HG03175 (cell line): ENCODE measurements at regions not wholly inside any gene's neighbourhood (a gene's known extent, or its start where the extent isn't known, plus 50 kb on each side); places are given as distances from the start of the nearest gene placed in this dataset.
"Not testable (repeated sequence)": the region's sequence is repeated elsewhere in the genome, so short reads cannot be mapped to it uniquely, and the experiment has no call there.

Experiments
- ATAC-seq: cut with Tn5 transposase; IDR thresholded peaks from one replicate; pipeline ENCODE4 v1.9.1; 2021; ENCODE audit warnings: mild to moderate bottlenecking, moderate library complexity; ENCODE audit not compliant: unreplicated experiment

GRCh38 chr2:11950896-11951295 lies 204.5 kb downstream of the LPIN1 start:
- ATAC-seq, result no peak

GRCh38 chr2:11951492-11951891 lies 205.1 kb downstream of the LPIN1 start:
- not testable (repeated sequence) for ATAC-seq

DNA sequence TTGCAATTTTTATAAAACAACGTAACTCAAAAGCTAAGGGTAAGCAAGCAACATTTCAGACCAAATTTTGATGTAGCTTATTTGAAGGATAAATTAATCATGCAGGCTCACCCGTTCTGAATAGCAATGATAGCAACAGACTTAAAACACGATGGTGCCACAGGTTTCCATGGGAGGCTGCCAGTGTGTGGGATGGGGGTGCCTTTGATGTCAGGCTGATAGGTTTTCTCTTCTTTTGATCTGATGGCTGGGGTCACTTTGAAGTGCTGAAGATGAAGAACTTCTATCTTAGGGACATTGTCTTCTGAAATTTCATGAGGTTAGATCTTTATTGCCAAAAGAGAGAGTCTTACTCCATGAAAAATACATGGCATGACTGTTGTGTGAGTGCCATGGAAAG lies 206.8 kb downstream of the LPIN1 start:
- ATAC-seq, result no peak

- ATAC-seq, result no peak
These were observed 208.9 kb downstream of the LPIN1 start for GRCh38 chr2:11955314-11955713.

DNA sequence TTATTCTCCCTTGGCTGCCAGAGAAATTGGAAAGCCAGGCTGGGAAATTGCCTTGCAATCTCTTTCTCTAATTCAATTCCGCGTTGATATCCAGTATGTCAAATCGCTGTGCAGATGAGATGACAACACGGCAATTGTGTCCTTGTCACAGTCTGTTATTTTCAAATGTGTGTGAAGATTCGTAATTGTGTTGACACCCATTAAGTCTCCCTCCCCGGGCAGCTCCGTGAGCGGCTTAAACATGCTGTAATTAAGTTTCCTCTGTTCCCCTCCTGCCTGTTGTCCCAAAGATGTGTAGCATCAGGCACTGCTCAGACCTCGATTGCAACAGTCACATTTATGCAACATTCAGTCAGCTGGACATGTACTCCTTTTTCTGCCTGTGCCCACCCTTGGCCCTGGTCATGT lies 209.5 kb downstream of the LPIN1 start:
- no peak for ATAC-seq

- ATAC-seq, result no peak
These were observed 216.4 kb downstream of the LPIN1 start for GRCh38 chr2:11962707-11963328.

DNA sequence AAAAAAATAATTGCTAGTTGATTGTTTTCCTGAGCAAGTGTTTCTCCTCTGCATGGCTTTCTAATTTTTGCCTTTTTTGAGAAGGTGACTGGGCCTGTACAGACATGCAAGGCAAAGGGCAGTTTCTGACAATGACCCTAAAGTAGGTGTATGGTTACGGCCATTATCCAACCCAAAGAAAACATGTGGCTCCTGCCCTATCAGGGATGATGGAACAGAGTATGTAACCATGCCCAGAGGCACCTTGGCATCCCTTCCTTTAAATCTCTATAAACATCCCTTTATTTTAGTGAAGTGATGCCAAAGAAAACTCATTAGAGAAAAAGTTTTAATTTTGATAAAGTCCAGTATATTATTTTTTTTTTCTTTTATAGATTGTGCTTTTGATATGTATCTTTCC lies 217.5 kb downstream of the LPIN1 start:
- ATAC-seq, result no peak

DNA sequence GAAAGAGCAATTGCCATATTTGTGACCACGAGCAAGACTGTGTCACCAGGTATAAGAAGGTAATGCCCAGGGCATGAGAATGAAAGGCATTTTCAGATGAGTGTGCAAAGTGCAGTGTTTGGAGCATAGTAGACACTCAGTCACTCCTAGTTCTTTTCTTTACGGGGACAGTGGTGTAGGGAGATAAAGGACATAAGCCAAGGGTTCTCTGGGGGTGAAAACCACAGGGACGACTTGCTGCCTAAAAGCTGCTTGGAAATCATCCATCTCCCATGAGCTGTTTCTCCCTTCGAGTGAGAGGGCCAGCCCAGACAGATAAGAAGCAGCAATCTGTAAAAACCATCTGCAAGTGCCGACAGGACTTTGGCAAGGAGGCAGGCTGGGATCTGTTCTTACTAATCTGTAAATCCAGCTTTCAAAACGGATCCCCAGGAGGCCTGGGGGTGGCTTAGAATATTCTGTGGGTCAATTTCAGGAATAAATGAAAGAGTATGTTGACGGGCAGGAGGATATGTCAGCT lies 221.6 kb downstream of the LPIN1 start:
- no peak for ATAC-seq

DNA sequence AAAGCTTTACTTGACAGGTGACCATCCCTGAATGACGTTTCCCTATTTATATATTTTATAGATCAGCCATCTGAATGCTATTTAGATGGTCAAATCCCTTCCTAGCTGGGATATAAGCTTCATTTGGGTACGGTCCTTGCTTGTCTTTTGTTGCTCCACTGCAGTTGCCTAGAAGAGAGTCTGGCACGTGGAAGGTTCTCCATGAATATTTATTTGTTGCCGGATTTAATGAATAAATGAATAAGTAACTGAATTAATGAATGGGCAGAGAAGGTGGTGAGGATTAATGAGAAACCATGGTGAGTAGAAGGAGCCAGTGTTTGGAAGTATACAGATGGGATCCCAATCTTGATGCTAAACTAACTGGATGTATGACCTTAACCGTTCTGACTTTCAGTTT lies 222.1 kb downstream of the LPIN1 start:
- no peak for ATAC-seq

DNA sequence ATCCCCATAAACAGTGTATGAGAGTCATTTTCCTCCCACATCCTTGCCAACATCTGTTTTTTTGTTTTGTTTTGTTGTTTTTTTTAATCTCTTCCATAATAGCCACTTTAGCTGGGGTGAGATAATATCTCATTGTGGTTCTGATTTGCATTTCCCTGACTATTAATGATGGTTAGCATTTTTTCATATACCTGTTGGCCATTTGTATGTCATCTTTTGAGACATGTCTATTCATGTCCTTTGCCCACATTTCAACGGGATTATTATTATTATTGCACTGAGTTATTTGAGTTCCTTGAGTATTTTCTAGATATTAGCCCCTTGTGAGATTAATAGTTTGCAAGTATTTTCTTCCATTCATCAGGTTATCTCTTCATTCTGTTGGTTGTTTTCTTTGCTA lies 223.3 kb downstream of the LPIN1 start:
- no peak for ATAC-seq

DNA sequence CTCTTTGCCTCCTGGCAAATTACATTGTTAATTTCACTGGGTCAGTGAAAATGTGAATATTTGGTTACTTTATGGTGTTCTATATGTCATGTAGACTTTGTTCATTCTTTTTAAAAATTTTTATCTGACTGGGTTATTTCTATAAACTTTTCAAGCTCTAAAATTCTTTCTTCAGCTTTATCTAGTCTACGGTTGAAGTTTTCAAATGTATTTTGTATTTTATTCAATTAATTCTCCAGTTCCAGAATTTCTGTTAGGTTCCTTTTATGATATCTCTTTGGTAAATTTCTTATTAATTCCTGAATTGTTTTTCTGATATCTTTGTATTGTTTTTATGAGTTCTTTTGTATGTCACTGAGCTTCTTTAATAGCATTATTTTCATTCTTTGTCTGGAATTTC lies 228.1 kb downstream of the LPIN1 start:
- no peak for ATAC-seq

DNA sequence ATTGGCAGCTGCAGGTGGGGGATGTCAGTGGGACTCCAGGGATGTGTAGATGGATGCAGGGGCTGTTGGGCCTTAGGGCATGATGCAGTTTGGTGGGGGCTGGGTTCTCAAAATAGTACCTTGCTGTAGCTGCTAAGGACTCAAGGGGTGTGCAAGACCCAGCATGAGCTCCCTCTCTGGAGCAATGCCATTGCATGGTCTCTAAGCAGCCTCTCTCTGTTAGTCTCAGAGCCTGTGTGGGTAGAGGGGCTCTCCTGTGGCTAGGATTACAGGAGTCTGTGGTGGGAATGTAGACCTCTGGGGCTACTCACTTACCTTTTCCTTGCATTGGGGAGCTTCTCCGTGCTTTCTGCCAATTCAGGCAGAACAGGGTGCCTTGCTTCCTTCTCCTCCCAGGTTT lies 228.9 kb downstream of the LPIN1 start:
- no peak for ATAC-seq

GRCh38 chr2:11976073-11976472 lies 229.6 kb downstream of the LPIN1 start:
- ATAC-seq, result no peak

- ATAC-seq, result no peak
These were observed 231.5 kb downstream of the LPIN1 start for GRCh38 chr2:11977766-11978524.

DNA sequence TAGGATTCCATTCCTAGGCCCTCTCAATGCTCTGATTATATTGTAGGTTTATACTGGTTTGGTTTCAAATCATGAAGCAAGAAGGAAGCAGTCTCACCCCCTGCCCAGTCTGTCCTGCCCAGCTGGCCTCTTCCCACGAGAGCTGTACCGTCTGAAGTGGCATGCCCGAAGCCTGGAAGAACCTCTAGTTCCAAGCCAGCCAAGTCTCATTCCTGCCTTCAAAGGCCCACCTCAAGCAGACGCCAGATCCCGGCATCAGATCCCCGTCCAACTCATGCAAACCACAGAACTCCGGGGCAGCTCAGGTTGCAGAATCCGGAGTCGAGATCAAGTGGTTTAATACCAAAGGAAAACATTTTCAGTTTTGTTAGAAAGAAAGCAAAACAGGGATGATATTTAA lies 234.4 kb downstream of the LPIN1 start:
- no peak for ATAC-seq

GRCh38 chr2:11983401-11983800 lies 237.0 kb downstream of the LPIN1 start:
- no peak for ATAC-seq

DNA sequence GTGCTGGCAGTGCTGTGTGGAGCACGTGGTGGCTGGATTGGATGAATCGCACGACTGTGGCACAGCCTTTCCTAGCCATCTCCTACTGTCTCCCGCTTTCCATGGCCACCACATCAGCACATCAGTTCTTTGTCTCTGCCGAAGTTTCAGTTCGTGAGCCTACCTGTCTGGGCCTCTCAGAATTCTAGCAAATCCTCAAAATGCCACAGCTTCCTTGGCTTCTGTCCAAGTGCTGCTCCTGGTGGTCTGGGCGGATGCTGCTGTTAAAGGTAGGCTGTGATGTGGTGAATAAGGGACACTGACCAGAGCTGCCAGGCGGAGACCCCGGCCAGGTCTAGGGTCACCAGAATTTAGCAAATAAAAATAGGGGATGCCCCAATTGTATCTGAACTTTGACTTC lies 237.4 kb downstream of the LPIN1 start:
- no peak for ATAC-seq

DNA sequence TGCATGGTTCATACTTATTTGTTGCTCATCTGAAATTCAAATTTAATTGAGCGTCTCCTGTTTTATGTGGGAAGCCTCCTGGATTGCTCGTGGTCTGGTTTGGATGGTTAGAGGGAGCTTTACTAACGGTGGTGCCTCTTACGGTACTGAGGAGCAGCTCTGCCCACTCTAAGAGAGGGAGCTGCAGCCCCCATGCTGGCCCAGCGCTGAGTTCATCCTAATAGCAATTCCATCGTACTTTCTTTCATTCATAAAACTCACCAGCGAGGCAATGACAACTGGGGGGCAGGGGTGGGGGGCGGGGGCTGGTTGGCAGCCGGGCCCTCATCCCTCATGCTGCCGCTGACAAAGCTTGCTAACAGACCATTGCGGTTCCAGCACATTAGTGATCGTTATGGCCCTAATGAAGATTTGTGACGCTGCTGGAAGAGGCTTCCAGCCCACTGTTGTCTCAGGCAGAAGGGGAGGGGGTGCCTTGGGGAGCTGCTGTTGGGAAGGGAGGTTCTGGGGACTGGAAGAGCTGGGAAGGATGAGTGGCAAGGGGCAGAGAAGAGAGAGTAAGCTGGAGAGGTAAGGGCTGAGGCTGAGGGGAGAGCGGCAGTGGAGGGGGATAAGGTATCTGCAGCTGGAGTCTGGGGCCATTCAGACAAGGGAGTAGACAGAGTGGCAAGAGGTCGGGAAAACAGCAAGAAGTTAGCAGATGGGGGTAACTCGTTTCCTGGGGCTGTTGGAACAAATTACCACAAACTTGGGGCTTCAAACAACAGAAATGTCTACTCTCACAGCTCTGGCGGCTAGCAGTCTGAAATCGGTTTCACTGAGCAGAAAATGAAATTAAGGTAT lies 238.1 kb downstream of the LPIN1 start:
- ATAC-seq, result no peak

DNA sequence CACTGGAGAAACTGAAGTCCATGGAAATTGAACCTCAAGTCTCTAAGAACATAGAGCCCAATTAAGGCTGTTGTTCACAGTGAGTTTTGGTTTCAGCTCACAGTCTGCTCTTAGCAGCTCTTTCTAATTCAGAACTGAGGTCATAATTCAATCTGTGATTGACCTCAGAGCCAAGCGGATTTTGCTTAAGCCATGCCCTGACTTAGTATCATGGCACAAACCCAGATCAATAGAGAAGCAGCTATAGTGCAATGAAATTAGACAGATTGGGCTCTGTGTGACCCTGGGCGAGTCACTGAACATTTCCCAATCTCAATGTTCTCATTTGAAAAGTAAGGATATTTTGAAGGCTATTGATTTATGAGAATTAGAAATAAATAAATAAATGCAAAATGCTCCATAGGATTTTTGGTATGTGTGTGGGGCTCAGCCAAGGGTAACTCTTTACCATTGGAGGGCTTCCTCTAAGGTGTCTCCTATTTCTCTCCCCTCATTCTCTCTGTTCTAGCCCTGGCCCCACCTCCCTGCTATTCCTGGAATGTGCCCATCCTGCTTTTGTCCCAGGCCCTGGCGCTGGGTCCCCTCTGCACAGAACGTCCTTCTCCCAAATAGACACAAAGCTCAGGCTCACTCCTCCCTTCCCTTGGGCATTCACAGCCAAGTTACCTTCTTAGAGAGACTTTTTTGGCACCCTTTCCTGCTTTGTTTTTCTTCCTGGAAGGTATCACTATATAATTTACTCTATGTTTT lies 239.6 kb downstream of the LPIN1 start:
- no peak for ATAC-seq

- no peak for ATAC-seq
These were observed 240.7 kb downstream of the LPIN1 start for GRCh38 chr2:11987151-11987550.
